Keratinocyte (primary cell): ENCODE measurements at regions not wholly inside any gene's neighbourhood (a gene's known extent, or its start where the extent isn't known, plus 50 kb on each side); places are given as distances from the start of the nearest gene placed in this dataset.

ENCODE experiments used
- CTCF ChIP-seq, 3 experiments: IDR thresholded peaks in 1 of 3; conservative IDR thresholded peaks in 1 of 3; optimal IDR thresholded peaks in 1 of 3; 2 replicates in 2 of 3; 3 replicates in 1 of 3; pipeline versions ENCODE3 to v1.5.1; 2011; ENCODE audit warnings: low read length in 3 of 3, mild to moderate bottlenecking in 3 of 3, moderate library complexity in 2 of 3, control low read depth in 1 of 3, inconsistent platforms in 1 of 3; ENCODE audit not compliant: insufficient read depth in 2 of 3; ENCODE audit errors: extremely low read depth in 1 of 3
- EZH2 ChIP-seq: IDR thresholded peaks from one replicate; pipeline ENCODE4 v1.6.1; 2012; ENCODE audit warnings: inconsistent platforms, mild to moderate bottlenecking, low read length, moderate library complexity

GRCh38 chr5:85614489-85614888 lies 1003.3 kb upstream of the COX7C start:
- TF ChIP-seq CTCF (optimal IDR thresholded peaks at IDR 0.05 in 1 of 3, IDR thresholded peaks at IDR 0.05 in 1 of 3, conservative IDR thresholded peaks at IDR 0.05 in 1 of 3; ENCODE audit: extremely low read depth in 1 of 3, insufficient read depth in 2 of 3, low read length in 3 of 3): no peak
- TF ChIP-seq EZH2: no peak
